ENCODE measurements at regions not wholly inside any gene's neighbourhood (a gene's known extent, or its start where the extent isn't known, plus 50 kb on each side); places are given as distances from the start of the nearest gene placed in this dataset.
"Not testable (repeated sequence)": the region's sequence is repeated elsewhere in the genome, so short reads cannot be mapped to it uniquely, and the experiment has no call there.

DNA sequence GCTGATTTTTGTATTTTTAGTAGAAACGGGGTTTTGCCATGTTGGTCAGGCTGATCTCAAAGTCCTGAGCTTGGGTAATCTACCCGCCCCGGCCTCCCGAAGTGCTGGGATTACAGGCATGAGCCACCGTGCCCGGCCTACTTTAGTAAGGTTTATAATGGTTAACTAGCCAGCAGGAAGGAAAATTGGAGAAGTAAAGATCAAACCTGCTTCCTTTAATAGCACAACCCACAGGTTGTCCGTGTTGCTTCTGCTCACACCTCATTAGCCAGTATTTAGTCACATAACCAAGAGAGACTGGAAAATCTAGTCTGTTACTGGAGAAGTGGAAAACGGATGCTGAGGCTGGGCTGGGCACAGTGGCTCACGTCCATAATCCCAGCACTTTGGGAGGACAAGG lies 51.9 kb upstream of the TBL1XR1 start:
- no peak for DNase-seq (ENCODE audit: low spot score)

DNA sequence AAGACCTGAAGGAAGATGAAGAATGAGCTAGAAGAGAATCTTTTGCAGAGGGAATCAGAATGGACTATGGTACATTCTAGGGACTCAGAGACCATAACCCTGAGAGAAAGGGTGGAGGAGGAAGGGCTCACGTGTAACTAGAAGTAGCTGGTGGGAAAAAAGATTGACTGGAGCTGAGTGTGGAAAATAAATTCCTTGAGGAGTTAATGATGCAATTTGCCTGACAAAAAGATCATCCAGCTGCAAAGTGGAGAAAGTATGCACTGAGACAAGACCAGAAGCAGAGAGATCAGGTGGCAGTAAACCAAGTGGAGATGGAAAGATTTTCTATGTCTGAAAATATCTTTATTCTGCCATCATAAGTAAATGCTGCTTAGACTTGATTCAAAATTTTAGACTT lies 52.9 kb upstream of the TBL1XR1 start:
- no peak for DNase-seq (ENCODE audit: low spot score)

DNA sequence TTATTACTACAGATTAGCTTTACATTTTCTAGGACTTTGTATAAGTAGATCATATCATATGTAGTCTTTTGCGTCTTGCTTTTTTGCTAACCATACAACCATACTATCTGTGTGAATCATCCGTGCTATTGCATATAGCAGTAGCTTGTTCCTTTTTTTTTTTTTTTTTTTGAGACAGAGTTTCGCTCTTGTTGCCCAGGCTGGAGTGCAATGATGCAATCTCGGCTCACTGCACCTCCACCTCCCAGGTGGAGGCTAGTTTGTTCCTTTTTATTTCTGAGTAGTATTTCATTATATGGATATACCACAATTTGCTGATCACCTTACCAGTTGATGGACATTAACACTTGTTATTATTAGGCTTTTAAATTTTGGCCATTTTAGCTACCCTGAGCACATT lies 54.5 kb upstream of the TBL1XR1 start:
- DNase-seq (ENCODE audit: low spot score): no peak

DNA sequence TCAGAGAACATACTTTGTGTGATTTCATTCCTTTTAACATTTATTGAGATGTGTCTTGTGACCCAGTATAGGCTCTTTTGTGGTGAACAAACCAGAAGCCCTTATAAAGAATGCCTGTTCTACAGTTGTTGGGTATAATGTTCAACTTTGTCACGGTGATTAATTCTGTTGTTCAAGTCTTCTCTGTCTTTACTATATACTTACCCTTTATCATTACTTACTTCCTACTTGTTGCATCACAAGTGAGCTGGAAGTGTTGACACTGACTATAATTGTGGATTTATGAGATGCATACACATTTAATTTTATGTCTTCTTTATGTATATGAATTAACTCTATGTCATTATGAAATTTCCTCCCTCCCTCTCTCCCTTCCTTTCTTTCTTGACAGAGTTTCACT lies 59.7 kb upstream of the TBL1XR1 start:
- no peak for DNase-seq (ENCODE audit: low spot score)

DNA sequence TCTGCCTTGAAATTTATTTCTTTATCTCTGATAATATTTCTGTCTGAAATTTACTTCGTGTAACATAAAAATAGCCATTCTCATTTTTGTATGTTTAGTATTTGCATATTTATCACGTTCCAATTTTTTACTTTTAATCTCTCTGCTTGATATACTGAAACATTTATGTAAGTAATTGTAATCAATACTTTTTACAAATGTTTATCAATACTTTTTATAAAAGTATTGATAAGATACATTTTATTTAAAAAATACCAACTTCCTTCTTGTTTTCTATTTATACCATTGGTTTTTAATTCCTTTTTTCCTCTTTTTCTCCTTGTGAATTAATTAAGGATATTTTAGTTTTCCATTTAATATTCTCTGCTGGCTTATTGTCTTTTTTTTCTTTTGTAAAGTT lies 60.3 kb upstream of the TBL1XR1 start:
- DNase-seq (ENCODE audit: low spot score): no peak

DNA sequence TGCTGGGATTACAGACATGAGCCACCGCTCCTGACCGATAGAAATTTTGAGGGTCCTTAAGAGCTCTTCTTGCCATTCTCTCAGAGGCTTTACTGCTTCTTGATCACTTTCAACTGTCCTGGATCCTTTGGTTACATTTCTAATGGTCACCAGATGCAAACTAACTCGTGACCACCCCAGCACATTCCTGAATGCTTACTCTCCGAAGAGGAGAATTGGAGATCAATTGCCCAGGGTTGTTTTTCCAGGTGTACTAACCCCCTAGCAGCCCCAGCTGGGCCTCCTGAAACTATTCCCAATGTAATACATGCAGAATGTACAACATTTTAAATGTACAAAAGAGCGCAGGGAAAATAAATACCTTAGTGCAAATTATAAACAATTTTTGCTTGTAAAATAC lies 65.1 kb upstream of the TBL1XR1 start:
- DNase-seq (ENCODE audit: low spot score): no peak

DNA sequence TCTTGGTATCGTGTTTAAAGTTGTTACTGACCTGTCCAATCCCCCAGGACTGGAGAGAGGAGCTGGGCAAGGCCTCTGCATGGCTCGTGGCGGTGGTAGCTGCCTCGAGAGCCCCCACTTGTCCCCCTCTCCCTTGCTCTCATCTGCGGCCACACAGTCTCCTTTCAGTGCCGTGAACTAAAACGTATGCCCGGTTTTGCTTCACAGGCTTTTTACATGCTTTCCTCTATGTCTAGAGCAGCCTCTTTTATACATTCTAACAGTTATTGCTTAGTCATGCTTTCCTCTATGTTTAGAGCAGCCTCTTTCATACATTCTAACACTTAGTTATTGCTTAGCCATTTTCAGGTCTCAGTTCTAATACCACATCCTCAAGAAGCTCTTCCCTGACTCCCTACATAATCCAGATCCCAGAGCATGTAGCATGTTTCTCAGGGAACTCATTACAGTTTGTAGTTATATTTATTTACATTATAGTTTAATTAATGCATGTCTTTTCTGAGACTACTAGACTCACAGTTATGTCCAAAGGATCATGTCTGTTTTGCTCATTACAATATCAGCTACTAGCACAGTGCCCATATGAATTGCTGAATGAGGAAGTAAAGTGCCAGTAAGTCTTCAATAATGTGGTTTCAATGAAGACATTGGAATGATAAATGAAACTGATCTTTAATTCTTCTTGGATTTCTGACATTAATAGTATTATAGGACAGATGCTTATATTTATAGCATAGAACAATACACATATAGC lies 66.5 kb upstream of the TBL1XR1 start:
- DNase-seq (ENCODE audit: low spot score): no peak

DNA sequence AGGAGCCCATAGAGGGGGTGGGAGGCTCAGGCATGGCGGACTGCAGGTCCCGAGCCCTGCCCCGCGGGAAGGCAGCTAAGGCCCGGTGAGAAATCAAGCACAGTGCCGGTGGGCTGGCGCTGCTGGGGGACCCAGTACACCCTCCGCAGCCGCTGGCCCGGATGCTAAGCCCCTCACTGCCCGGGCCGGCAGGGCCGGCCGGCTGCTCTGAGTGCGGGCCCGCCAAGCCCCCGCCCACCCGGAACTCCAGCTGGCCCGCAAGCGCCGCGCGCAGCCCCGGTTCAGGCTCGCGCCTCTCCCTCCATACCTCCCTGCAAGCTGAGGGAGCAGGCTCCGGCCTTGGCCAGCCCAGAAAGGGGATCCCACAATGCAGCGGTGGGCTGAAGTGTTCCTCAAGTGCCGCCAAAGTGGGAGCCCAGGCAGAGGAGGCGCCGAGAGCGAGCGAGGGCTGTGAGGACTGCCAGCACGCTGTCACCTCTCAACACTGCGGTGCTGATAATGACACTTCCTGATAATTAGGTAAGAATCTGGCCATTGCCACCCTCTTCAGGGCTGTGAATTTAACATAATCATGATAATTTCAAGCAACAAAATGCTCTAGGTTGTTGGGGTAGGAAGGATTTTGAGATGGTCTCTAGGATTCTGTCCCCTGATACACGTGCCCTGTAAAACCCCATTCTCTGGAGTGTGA lies 74.7 kb upstream of the TBL1XR1 start:
- DNase-seq (ENCODE audit: low spot score): not testable (repeated sequence)

DNA sequence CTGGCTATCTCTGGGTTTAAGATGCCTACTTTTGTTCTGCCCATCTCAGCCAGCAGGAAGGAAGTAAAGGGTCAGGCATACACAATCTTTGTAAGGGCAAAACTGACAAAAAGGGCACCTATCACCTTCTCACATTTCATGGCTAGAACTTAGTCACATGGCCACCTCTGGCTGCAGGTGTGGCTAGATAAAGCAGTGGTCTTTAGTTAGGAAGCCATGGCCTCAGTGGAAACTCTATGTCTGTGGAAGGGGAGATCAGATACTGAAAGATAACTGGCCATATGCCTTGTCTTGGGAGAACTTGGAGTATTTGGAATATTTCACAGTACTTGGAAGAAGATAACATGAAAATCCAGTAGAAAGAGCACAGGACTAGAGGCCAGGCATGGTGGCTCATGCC lies 80.7 kb upstream of the TBL1XR1 start:
- DNase-seq (ENCODE audit: low spot score): no peak

DNA sequence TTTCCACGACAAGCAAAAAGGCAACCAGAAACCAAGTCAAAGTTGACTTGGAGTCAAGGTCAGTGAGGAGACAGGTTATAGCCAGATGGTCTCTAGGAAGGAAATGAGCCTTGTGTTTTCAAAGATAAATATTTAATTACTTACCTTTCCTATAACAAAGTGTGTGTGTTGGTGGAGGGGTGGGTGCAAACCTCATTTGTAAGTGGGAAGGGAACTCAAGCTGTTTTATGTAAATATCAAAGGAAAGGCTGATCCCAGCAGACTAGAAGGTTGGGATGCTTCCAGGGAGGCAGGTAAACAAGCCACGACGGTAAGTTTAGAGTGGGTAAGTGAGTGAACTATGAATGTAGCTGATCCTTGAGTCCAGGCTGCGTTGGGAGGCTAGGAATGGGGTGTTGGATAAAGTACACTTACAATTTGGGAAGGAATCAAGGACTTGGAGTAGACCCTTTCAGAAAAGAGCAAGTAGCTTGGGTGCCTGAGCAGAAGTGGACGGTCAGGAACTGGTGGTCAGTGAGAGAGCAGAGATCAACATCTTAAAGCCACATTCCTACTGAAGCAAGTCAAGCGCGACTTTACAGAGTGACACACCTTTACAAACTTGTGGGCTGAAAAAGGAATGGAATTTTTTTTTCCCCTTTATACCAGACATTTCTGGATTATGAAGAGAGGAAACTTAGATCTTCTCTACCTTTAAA lies 82.0 kb upstream of the TBL1XR1 start:
- no peak for DNase-seq (ENCODE audit: low spot score)

DNA sequence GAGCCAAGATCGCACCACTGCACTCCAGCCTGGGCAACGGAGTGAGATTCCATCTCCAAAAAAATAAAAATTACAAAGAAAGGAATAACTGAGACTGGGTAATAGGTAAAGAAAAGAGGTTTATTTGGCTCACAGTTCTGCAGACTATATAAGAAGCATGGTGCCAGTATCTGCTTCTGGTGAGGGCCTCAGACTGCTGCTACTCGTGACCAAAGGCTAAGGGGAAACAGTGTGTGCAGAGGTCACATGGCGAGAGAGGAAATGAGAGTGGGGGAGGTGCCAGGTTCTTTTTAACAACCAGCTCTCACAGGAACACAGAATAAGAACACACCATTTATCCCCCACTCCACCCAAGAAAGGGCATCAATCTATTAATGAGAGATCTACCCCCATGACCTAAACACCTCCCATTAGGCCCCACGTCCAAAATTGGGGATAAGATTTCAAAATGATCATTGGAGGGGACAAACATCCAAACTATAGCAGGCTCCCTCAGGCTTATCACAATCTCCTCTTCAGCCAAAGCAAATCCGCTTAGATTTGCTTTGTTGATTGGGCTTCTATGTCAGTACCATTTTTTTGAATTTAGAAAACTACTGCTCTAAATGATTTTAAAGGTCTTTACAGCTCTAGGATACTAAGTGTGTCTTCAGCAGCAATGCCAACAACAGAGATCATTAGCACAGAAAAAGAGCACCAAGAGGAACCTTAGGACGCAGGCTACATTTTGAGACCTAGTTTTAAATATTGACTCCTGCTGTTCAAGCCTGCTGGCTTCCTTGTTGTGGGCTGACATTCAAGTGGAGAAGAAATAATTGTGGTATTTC lies 84.2 kb upstream of the TBL1XR1 start:
- no peak for DNase-seq (ENCODE audit: low spot score)

DNA sequence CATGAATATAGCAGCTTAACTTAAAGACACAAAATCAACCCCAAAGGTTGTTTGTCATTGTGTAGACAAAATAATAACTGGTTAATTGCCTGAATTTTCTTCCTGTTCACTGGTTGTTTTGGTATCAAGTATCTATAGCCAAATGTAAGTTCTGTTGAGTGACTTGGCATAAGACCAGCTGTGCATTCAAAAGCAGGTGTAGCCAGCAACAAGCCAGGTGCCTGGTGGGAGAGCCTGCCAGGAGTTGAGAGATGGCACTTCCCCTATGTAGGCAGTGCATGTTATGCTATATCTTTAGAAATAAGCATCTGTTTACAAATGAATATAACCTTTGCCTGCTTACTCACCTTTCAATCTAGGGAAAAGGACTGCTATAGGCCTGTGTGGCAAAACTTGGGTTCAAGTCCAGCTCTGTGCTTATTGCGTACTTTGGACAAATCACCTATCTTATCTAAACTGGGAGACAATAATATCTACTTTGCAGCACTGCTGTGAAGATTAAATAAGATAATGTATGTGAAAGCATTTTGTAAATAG lies 84.9 kb upstream of the TBL1XR1 start:
- no peak for DNase-seq (ENCODE audit: low spot score)

DNA sequence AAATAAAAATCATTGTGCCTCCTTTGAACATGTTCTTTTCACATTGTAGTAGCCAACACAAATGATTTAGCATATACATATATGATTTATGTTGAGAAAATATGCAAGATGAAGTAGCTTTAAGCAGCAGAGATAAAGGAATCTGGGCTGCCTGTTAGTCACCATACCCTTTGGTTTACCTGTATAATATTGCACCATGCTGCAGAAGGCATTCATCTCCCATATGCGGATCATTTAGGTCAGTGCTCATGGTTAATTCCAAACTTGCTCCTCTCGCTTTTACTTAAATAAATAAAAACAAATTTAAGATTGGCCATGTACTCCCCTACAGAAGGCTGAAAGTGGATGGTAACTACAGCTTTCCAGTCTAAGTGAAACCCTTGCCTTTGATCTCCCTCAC lies 86.7 kb upstream of the TBL1XR1 start:
- no peak for DNase-seq (ENCODE audit: low spot score)

DNA sequence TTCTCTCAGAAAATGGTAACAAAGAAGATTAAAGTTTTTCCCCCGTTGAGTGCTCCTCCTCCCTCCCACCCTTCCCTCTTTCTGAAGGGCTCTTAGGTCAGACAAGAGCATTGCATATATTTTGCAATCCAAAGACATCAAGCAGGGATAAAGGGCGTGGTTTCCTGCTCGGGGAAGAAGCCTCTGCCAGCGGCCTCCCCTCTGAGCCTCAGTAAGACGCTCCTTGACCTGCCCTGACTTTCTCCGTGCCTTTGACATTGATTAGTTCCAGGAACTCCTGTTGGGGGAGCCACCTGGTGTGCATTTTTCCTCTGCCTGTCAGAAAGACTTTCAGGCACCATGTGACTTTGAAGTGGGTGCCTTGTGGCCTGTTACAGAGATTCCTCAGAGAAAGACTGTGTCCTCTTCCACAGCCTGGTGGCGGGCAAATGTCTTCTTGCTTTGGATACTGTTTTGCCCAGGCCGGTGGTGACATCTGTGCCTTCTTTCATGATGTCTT lies 87.2 kb upstream of the TBL1XR1 start:
- DNase-seq (ENCODE audit: low spot score): peak; percentile 50

DNA sequence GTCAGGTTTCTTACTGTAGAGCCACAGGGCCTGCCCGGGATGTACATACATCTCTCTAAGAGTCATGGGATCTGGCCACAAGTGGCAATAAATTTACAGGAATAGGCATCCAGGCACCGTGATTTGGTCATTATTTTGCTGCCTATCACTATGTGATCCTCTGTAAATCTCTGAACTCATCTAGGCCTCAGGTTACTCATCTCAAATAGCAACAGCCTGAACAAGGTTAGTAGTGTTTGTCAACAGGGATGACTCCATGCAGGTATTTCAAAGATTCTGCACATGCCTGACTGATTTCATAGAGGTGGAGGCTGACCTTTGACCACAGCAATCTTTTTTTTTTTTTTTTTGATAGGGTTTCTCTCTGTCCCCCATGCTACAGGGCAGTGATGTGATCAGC lies 88.8 kb upstream of the TBL1XR1 start:
- no peak for DNase-seq (ENCODE audit: low spot score)

DNA sequence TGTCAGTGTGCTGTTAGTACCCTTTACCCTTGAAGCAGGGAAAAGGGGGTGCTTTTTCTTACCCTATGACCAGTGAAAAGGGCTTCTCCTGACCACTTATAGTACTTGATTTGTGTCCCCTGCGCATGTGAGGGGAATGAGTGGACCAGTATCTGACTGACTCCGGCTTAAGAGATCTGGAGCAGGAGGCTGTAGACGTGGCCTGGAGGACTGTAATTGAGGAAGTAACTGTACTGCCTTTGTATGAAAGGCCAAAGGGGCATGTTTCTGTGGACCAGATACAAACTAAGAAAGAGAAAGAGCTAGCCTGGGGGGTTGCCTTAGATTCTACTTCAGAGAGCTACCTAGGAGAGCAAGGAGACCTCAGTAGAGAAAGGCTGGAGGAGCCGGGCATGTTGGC lies 89.9 kb upstream of the TBL1XR1 start:
- DNase-seq (ENCODE audit: low spot score): no peak

DNA sequence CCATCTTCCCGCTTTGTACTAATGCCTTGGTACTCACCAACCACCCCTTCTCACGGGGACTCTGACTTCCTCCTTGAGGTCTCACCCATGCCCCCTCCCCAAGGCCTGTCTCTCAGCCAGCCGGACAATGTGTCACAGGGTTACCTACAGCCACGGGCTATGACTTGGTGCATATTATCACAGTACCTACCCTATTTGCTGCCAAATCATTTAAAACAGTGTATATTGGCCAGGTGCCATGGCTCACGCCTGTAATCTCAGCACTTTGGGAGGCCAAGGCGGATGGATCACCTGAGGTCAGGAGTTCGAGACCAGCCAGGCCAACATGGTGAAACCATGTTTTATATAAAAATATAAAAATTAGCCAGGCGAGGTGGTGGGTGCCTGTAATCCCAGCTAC lies 93.4 kb upstream of the TBL1XR1 start:
- no peak for DNase-seq (ENCODE audit: low spot score)

DNA sequence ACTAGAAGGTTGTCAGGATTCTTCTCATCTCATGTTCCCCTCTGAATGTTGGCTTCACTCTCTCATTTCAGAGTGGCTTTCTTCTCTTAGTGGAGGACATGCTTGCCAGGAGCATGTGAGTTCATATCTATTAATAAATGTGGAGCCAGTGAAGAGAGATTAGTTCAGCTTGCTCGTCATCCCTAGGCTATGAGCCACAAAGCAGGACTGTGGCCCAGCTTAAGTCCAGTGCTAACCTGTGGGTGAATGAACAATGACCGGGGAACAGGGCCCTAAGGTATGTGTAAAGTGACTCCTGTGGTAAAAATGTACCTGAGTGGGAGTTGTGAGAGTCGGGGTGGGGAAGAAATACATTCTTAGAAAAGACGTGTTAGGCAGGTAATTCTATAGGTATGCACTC lies 96.9 kb upstream of the TBL1XR1 start:
- DNase-seq (ENCODE audit: low spot score): no peak

DNA sequence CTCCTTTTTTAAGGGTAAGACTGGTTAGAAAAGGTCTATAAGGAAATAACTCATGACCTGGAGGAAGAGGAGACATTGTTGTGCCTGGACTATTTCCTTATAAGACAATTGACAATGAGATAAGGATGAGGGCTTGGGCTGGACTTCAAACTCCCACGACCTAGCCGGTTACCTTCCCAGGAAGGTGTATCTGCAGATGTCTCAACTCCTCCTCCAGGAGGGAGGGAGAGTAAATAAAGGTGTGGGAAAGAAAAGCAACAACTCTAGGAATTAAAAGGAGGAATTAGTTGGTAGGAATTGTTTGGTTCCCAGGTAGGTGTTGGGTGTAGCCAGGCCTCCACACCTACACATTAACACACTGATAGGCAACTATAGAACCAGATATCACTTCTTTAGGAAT lies 97.8 kb upstream of the TBL1XR1 start:
- no peak for DNase-seq (ENCODE audit: low spot score)

DNA sequence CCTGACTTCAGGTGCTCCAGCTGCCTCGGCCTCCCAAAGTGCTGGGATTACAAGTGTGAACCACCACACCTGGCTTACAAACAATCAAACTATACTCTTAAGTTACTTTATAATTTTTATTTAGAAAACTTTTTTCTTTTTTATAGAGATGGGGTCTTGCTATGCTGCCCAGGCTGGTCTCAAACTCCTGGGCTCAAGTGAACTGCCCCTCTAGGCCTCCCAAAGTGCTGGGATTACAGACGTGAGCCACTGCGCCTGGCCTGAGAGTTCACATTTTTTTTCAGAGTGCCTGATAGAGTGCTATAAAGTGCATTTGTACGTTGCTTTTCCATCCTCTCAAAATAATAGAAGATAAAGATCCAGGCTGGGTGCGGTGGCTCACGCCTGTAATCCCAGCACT lies 102.0 kb upstream of the TBL1XR1 start:
- DNase-seq (ENCODE audit: low spot score): no peak

DNA sequence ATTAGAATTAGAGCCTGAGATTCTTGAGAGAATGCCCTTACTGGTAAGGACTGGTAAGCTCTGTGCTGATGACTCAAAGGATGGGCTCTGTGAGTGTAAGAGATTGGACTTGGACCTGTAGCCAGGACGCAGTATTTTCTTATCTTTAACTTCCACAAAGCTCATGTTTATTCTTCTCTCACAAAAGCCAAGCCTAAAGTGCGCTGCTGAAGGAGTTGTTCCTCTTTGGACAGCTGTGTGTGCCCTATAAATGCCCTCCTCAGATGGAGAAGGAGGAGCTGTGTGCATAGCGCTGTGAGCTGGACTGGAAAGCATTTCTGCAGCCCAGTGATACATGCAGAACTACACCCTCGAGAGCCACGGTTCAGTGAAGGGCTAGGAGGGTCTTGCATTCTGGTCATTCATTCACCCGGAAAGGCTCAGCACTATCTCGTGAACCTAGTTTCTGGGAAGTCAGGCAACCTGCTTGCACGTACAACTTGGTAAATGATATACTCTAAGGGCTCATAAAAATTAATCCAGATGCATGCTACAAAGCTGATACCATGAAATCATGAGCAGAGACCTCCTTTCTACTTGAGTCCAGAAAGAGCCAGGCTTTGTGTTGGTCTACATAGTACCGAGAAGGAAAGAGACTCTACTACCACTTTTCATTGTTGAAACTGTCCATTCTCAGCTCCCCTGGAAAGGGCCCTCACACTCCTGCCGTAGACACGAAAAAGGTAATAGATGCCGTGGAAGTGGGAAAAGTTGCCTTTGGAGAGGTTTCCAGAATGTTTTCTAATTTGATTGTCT lies 103.0 kb upstream of the TBL1XR1 start:
- DNase-seq (ENCODE audit: low spot score): no peak
